NCI-H1694 (cell line): ENCODE measurements at regions not wholly inside any gene's neighbourhood (a gene's known extent, or its start where the extent isn't known, plus 50 kb on each side); places are given as distances from the start of the nearest gene placed in this dataset.

Experiments used
- DNase-seq: peaks from one replicate; lab custom pipeline; 2025; lab: John Stamatoyannopoulos, UW

GRCh38 chr15:66945842-66946241, 119.6 kb upstream of the SMAD3 start:
- no peak for DNase-seq

GRCh38 chr15:66946578-66947164, 118.7 kb upstream of the SMAD3 start:
- peak; percentile 16 for DNase-seq

- DNase-seq: no peak
Measured at GRCh38 chr15:66947471-66947870, 117.9 kb upstream of the SMAD3 start.

- no peak for DNase-seq
Measured at GRCh38 chr15:66948294-66948693, 117.1 kb upstream of the SMAD3 start.

GRCh38 chr15:66950114-66950513, 115.3 kb upstream of the SMAD3 start:
- no peak for DNase-seq

GRCh38 chr15:66951531-66952320, 113.7 kb upstream of the SMAD3 start:
- no peak for DNase-seq

- DNase-seq: no peak
Measured at GRCh38 chr15:66952756-66953522, 112.5 kb upstream of the SMAD3 start.

DNA sequence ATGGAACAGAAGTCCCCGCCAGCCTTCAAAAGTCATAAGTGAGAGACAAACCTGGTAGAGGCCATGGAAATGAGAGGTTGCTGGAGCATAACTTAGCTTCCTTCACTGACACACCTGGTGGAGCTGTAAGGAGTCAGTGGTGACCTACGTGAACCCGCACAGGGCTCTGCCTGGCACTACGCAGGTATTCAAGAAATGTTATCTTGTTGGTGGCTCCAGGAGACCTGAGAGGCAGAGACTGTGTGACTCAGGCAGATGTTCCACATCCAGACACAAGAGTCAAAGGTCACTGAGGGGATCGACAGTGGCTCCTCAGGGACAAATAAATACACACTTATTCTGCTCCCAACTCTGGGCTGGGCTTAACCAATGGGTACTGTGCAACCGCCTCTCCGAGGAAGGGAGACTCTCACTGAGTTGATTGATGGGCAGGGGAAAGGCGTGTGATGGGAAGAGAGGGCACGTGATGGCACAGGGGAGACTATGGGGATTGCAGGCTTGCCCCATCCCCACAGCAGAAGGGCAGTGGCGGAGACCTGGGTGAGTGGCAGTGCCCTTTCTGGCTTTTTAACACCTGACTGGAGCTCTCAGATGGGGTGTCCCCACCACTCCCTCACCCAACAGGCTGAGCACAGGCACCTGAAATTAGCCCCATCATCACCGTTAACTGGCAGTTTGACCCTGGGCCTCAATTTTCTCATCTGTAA, 111.7 kb upstream of the SMAD3 start:
- DNase-seq: no peak

- DNase-seq: no peak
Measured at GRCh38 chr15:66954601-66955000, 110.8 kb upstream of the SMAD3 start.

DNA sequence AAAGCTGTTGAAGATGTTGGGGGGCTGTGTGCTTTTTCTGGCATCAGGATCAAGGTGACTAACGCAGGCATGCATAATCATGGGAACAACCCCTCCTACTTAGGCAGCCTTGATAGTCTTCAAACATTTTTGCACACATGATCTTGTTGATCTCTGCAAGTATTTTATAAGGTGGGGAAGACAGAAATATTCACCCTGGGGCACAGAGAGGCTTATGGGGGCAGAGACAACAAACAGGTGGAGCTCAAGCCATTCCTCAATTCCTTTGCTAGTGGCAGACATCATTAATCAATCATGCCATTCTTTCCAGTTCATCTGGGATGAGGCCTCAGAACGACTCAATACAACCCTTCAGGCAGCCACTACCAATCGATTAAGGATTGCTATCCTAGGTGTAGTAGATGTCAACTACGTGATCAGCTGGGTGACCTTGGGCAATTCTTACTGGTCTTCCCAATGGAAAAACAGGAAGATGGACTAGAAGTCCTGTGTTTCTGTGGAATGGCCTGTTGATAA, 110.3 kb upstream of the SMAD3 start:
- DNase-seq: no peak

- DNase-seq: no peak
Measured at GRCh38 chr15:66955871-66956585, 109.4 kb upstream of the SMAD3 start.

DNA sequence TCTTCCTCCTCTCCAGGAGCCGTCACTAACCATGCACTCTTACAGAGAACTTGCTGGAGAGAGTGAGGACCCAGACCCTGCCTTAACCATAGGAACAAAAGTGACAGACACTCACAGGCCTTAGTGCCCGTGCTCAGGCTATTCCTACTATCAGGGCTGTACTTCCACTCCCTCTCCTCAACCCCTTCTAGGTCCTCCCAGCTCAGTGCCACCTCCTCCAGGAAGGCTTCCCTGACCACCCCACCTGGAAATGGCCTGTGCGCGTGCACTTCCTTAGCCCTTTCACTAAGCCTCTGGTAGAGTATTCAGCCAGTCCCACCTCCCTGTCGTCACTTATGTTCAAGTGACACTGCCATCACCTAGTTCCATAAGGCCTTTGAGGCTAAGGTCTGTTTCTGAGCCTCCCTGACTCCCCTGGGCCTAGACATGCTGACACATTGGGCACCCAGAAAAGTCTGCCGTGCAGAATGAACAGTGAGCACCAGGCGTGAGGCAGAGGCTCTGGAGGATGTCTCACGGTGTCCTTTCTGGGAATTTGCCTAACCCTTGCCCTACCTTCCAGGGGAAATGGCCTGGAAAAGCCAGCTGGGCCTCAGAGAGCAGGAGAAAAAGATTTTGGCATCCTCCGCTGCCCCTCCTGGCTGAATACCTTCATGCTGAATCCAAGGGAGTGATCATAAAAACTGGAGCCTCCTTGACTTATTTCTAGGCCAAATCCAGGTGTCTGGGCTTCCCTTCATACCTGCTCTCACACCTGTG, 108.6 kb upstream of the SMAD3 start:
- DNase-seq: no peak

GRCh38 chr15:66957431-66957720, 108.0 kb upstream of the SMAD3 start:
- DNase-seq: no peak

DNA sequence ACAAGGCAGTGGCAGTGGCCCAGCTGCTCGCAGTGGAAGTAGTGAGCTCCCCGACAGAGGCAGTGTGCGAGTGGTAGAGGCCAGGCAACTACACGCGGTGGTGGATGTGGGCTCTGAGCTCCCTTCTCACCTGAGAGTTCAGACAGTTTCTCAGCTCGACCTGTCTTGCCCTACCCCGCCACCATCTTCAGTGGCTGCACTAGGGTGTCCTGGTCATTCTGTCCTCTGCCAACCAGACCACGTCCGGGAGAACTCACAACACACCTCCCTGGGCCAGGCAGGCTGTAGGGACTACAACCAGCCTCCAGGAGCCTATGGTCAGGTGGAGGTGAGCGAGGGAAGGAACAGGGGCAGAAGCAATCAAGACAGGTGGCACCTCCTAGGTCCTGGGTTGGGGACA, 106.3 kb upstream of the SMAD3 start:
- no peak for DNase-seq

DNA sequence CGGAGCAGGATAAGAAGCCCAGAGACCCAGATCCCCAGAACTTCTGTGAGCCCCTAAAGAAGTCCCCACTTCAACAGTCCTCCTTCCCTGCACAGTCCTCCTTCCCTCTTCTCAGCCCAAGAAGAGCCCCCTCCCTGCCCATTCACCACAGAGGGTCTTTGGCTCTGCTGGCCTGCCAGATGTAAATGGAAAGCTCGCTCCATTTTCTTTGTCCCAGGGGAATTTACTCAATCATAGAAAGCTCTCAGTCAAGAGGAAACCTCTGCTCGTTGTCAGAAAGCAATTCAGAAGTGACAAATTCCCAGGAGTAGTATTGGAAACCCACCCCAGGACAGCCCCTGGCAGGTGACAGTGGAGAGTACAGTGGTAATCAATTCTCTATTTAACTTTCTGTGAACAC, 105.5 kb upstream of the SMAD3 start:
- DNase-seq: no peak

GRCh38 chr15:66960519-66960918, 104.9 kb upstream of the SMAD3 start:
- no peak for DNase-seq

- no peak for DNase-seq
Measured at GRCh38 chr15:66961407-66961884, 104.0 kb upstream of the SMAD3 start.

DNA sequence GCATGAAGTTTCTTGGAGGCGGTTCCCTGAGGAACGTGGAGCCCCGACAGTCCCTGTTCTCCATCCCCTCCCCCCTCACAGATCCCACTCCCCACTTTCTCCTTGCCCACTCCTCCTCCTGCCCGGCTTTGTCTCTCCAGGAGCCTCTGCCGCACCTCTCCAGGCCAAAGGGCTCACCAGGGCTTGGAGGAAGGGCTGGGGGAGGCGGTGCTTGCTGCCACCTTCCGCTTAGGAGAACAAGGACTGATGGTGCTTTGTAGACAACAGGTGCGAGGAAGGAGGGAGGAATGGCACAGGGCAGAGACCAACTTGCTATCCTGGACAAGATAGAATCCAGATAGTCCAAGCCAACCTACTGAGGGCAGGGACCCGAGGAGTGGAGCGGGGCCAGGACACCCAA, 103.5 kb upstream of the SMAD3 start:
- no peak for DNase-seq

- DNase-seq: no peak
Measured at GRCh38 chr15:66962522-66962921, 102.9 kb upstream of the SMAD3 start.

- no peak for DNase-seq
Measured at GRCh38 chr15:66963084-66963483, 102.3 kb upstream of the SMAD3 start.

DNA sequence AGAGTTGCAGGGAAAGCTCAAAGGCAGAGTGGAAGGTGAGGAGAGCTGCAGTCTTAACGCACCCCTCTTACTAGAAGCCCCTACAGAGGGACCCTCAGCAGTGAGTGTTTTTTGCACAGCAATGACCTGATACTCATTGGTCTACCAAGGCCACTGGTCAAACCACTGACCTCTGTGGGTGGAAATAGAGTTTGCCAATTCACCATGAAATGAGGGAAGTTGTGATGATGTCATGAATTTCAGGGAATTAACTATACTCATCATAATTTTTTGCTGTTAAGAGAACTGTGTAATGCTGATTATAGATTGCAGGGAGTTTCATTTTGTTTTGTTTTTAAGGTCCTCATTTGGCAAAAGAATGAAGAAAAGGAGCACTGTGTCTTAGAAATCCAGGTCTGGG, 101.7 kb upstream of the SMAD3 start:
- DNase-seq: no peak
